Keratinocyte (primary cell): ENCODE measurements at regions not wholly inside any gene's neighbourhood (a gene's known extent, or its start where the extent isn't known, plus 50 kb on each side); places are given as distances from the start of the nearest gene placed in this dataset.

Experiments
- DNase-seq: peaks from one replicate; pipeline ENCODE4 v3.0.0-alpha.2; 2011; ENCODE audit warnings: low read depth, missing footprints, low spot score
- FAIRE-seq: peaks from 2 replicates; lab custom pipeline; 2011; peaks lifted over from hg19 to GRCh38; lab: Jason Lieb, UNC
- H2AFZ ChIP-seq: 2 replicates; pipeline ENCODE4 v1.6.0; 2012; ENCODE audit warnings: low read length, control low read depth, inconsistent platforms; ENCODE audit not compliant: control insufficient read depth
- H3K27ac ChIP-seq: 2 replicates; pipeline ENCODE4 v1.5.1; 2011; ENCODE audit warnings: low read length; ENCODE audit not compliant: control insufficient read depth, insufficient read depth
- H3K27me3 ChIP-seq: 3 replicates; pipeline ENCODE4 v1.6.0; 2011; ENCODE audit warnings: low read length; ENCODE audit not compliant: control insufficient read depth, insufficient read depth; ENCODE audit errors: extremely low read depth
- H3K36me3 ChIP-seq, 2 experiments: 2 replicates in 1 of 2; 3 replicates in 1 of 2; pipeline ENCODE4 v1.5.1; 2011; ENCODE audit warnings: low read length in 2 of 2, mild to moderate bottlenecking in 1 of 2; ENCODE audit not compliant: control insufficient read depth in 2 of 2, insufficient read depth in 2 of 2; ENCODE audit errors: extremely low read depth in 1 of 2
- H3K4me1 ChIP-seq: 3 replicates; pipeline ENCODE4 v1.5.1; 2011; ENCODE audit warnings: low read length; ENCODE audit not compliant: control insufficient read depth, insufficient read depth; ENCODE audit errors: extremely low read depth
- H3K4me2 ChIP-seq: 3 replicates; pipeline ENCODE4 v1.6.0; 2011; ENCODE audit warnings: low read depth, low read length; ENCODE audit not compliant: control insufficient read depth, insufficient read depth; ENCODE audit errors: extremely low read depth
- H3K4me3 ChIP-seq, 3 experiments: fragments of 200-600 bp in 1 of 3; sonication (generic) in 1 of 3; 2 replicates in 2 of 3; 3 replicates in 1 of 3; pipeline ENCODE4 v1.5.1; 2011 to 2016; ENCODE audit warnings: low read length in 3 of 3, mild to moderate bottlenecking in 3 of 3, control low read depth in 2 of 3, inconsistent platforms in 1 of 3, low read depth in 1 of 3, mixed read lengths in 1 of 3, mixed run types in 1 of 3, moderate library complexity in 1 of 3; ENCODE audit not compliant: control insufficient read depth in 2 of 3, insufficient read depth in 2 of 3; ENCODE audit errors: extremely low read depth in 1 of 3
- H3K79me2 ChIP-seq: 2 replicates; pipeline ENCODE4 v1.6.0; 2012; ENCODE audit warnings: low read length; ENCODE audit not compliant: control insufficient read depth, insufficient read depth
- H3K9ac ChIP-seq: 3 replicates; pipeline ENCODE4 v1.6.0; 2011; ENCODE audit warnings: low read length; ENCODE audit not compliant: control insufficient read depth, insufficient read depth; ENCODE audit errors: extremely low read depth
- H3K9me1 ChIP-seq: 3 replicates; pipeline ENCODE4 v1.6.0; 2011; ENCODE audit warnings: low read length; ENCODE audit not compliant: control insufficient read depth, insufficient read depth; ENCODE audit errors: extremely low read depth
- H3K9me3 ChIP-seq: 2 replicates; pipeline ENCODE4 v1.5.1; 2012; ENCODE audit warnings: low read depth, low read length; ENCODE audit not compliant: control insufficient read depth
- H4K20me1 ChIP-seq: 3 replicates; pipeline ENCODE4 v1.6.0; 2011; ENCODE audit warnings: low read length; ENCODE audit not compliant: control insufficient read depth, insufficient read depth; ENCODE audit errors: extremely low read depth
- EZH2 ChIP-seq: IDR thresholded peaks from one replicate; pipeline ENCODE4 v1.6.1; 2012; ENCODE audit warnings: inconsistent platforms, mild to moderate bottlenecking, low read length, moderate library complexity
- dilution Hi-C: fragments of 300-500 bp; cut with MboI; formaldehyde crosslinking; loops from one replicate; pipeline ENCODE4 v1.7.0; 2020; ENCODE audit warnings: low sequenced_read_pairs; ENCODE audit not compliant: extremely low pct_ligation_motif_present
- TF ChIP-seq, protein P1 (sequence below), 3 experiments: IDR thresholded peaks in 1 of 3; conservative IDR thresholded peaks in 1 of 3; optimal IDR thresholded peaks in 1 of 3; 2 replicates in 2 of 3; 3 replicates in 1 of 3; pipeline versions ENCODE3 to v1.5.1; 2011; ENCODE audit warnings: low read length in 3 of 3, mild to moderate bottlenecking in 3 of 3, moderate library complexity in 2 of 3, control low read depth in 1 of 3, inconsistent platforms in 1 of 3; ENCODE audit not compliant: insufficient read depth in 2 of 3; ENCODE audit errors: extremely low read depth in 1 of 3

DNA sequence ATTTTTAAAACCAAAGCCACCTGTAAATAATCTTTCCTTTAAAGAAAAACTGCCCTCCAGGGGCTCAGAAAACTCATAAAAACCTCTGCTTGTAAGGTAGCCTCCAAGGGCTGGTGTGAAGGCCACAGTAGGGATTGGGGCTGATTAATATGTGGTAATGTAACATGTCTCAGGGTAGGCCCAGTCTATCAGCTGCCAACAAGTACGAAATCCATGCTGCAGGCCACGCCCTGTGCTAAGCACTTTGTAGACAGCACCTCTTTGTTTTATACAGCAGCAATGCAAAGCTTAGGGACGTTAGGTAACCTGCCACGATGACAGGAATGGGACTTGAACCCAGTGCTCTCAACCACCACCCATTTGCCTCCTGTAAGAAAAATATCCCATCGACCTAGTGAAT, 65.6 kb upstream of the PRICKLE2 start:
- dilution Hi-C loops, result no loop called here
- H3K4me2 ChIP-seq, result peak overlapping the region; percentile 50
- no peaks in the 10 kb centered on the region for H3K27me3 ChIP-seq
- no peaks in the 10 kb centered on the region for H4K20me1 ChIP-seq
- peak overlapping the region; percentile 35 for H2AFZ ChIP-seq
- H3K36me3 ChIP-seq, result no peaks in the 10 kb centered on the region
- H3K4me3 ChIP-seq, result no peak overlapping the region
- H3K9ac ChIP-seq, result peak overlapping the region; percentile 3
- TF ChIP-seq, protein P1, sequence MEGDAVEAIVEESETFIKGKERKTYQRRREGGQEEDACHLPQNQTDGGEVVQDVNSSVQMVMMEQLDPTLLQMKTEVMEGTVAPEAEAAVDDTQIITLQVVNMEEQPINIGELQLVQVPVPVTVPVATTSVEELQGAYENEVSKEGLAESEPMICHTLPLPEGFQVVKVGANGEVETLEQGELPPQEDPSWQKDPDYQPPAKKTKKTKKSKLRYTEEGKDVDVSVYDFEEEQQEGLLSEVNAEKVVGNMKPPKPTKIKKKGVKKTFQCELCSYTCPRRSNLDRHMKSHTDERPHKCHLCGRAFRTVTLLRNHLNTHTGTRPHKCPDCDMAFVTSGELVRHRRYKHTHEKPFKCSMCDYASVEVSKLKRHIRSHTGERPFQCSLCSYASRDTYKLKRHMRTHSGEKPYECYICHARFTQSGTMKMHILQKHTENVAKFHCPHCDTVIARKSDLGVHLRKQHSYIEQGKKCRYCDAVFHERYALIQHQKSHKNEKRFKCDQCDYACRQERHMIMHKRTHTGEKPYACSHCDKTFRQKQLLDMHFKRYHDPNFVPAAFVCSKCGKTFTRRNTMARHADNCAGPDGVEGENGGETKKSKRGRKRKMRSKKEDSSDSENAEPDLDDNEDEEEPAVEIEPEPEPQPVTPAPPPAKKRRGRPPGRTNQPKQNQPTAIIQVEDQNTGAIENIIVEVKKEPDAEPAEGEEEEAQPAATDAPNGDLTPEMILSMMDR (optimal IDR thresholded peaks at IDR 0.05 in 1 of 3, IDR thresholded peaks at IDR 0.05 in 1 of 3, conservative IDR thresholded peaks at IDR 0.05 in 1 of 3; ENCODE audit: extremely low read depth in 1 of 3, insufficient read depth in 2 of 3, low read length in 3 of 3), result no peak
- TF ChIP-seq EZH2, result no peak
- peaks cover 18% of the 10 kb centered on the region for H3K4me1 ChIP-seq
- FAIRE-seq (no peak), DNase-seq (no peak)
- H3K9me3 ChIP-seq, result no peaks in the 10 kb centered on the region
- no peaks in the 10 kb centered on the region for H3K79me2 ChIP-seq
- H3K9me1 ChIP-seq, result no peaks in the 10 kb centered on the region
- H3K27ac ChIP-seq, result peak overlapping the region; percentile 65

DNA sequence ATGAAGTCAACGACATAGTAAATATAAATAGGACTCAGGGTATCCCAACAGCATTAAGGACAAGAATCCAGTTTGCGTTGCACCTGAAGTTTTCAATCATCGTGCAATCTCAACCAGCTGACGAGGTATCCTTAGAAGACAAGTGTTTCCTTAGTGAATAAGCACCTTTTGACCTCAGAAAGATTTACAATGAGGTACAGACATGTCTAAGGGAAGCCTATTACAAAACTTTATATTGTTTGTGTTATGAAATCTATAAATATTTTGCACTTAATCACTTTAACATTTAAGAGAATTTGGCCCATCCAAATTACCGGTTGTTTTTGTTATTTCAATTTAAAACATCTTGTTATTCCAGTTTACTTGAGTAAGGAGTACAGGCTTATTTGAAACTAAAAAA, 64.9 kb upstream of the PRICKLE2 start:
- Histone ChIP-seq H2AFZ (no peak overlapping the region), H3K27ac (no peak overlapping the region), H3K9me1 (no peaks in the 10 kb centered on the region), H3K9ac (no peak overlapping the region), H3K4me1 (peaks cover 18% of the 10 kb centered on the region), H3K9me3 (no peaks in the 10 kb centered on the region), H3K4me3 (no peak overlapping the region), H3K36me3 (no peaks in the 10 kb centered on the region), H3K4me2 (no peak overlapping the region), H3K27me3 (no peaks in the 10 kb centered on the region), H3K79me2 (no peaks in the 10 kb centered on the region), H4K20me1 (no peaks in the 10 kb centered on the region)
- dilution Hi-C loops, result no loop called here
- TF ChIP-seq EZH2, result no peak
- TF ChIP-seq, protein P1 (optimal IDR thresholded peaks at IDR 0.05 in 1 of 3, IDR thresholded peaks at IDR 0.05 in 1 of 3, conservative IDR thresholded peaks at IDR 0.05 in 1 of 3; ENCODE audit: extremely low read depth in 1 of 3, insufficient read depth in 2 of 3, low read length in 3 of 3), result no peak
- FAIRE-seq (peak; percentile 17), DNase-seq (no peak)
